Ascending aorta (tissue), 2 donors: ENCODE measurements at regions not wholly inside any gene's neighbourhood (a gene's known extent, or its start where the extent isn't known, plus 50 kb on each side); places are given as distances from the start of the nearest gene placed in this dataset.
A peak's percentile ranks its signal among the peaks of the same experiment; 100 is the strongest.

Source experiments
- DNase-seq, 2 donors: peaks; one replicate each; pipeline ENCODE4 v3.0.0-alpha.2; 2019; ENCODE audit warnings: low spot score in 2 of 2
- H3K27ac ChIP-seq, 2 donors: fragments of 200-600 bp; sonication (generic); one replicate each; pipeline ENCODE4 v1.5.1; 2016 to 2017; ENCODE audit warnings: mild to moderate bottlenecking in 1 of 2
- H3K27me3 ChIP-seq: fragments of 200-600 bp; sonication (generic); one replicate; pipeline ENCODE4 v1.5.1; 2017
- H3K36me3 ChIP-seq, 2 donors: fragments of 200-600 bp; sonication (generic); one replicate each; pipeline ENCODE4 v1.5.1; 2016
- H3K4me1 ChIP-seq, 2 donors: fragments of 200-600 bp; sonication (generic); one replicate each; pipeline ENCODE4 v1.5.1; 2016 to 2017; ENCODE audit warnings: mild to moderate bottlenecking in 1 of 2
- H3K4me3 ChIP-seq, 2 donors: fragments of 200-600 bp; sonication (generic); one replicate each; pipeline ENCODE4 v1.5.1; 2016 to 2017; ENCODE audit warnings: mild to moderate bottlenecking in 1 of 2
- H3K9me3 ChIP-seq, 2 donors: fragments of 200-600 bp; sonication (generic); one replicate each; pipeline ENCODE4 v1.5.1; 2016
- intact Hi-C: fragments of 100-400 bp; cut with DNase I; formaldehyde crosslinking; loops from one replicate; pipeline ENCODE4 v1.15.1; 2023
- TF ChIP-seq, protein P1 (sequence below), 3 experiments: fragments of 200-600 bp in 2 of 3; fragments of 450-650 bp in 1 of 3; sonication (generic) in 2 of 3; IDR thresholded peaks; one replicate each; pipeline ENCODE4 v1.5.1; 2016 to 2019; ENCODE audit warnings: antibody characterized with exemption in 3 of 3, mild to moderate bottlenecking in 1 of 3, moderate library complexity in 1 of 3

DNA sequence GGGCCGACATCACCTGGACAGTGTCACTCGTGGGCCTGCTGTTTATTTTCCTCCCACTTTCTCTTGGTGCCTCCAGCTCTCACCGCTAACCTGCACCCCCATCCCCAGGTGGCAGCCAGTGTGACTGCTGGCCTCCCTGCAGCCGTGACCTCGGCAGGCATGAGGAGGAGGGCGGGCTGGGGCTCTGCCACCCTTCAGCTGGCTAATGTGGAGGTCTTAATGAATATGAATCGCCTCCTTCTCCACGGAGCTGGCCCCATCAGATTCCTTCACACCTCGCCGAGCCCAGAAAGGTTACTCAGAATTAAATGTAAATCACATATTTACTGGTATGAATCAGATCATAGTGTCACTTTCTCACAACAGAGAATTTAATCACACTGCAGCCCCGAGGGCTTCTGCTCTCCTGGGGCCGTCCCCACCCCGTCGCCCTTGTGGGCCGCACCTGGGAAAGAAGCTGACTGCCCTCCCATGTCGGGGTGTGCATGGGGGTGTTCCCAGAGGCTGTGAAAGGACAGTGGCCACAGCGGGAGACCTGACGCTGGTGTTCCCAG is 171.1 kb upstream of the TLE3 start:
- peaks cover 7 to 27% of the 10 kb centered on the region in 2 donors for H3K4me1 ChIP-seq
- no peak overlapping the region for H3K27ac ChIP-seq

DNA sequence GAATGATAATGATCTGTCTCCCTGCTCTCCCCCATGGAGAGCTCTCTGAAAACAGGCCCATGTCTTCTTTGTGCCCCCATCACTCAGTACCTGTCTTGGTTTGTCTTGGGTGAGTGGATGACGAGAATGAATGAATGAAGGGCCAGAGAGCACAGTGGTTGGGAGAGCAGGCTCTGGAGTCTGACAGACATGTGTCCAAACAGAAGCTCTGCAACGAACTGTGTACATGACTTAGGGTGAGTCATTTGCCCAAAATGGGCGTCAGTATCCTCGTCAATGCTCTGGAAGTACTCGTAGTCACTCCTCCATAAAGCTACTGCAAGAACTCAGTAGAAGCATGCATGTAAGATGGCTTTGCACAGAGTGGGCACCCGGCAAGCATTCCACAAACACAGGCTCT is 170.2 kb upstream of the TLE3 start:
- Histone ChIP-seq H3K27ac (no peak overlapping the region), H3K27me3 (no peaks in the 10 kb centered on the region), H3K9me3 (no peaks in the 10 kb centered on the region), H3K4me1 (peaks cover 7 to 27% of the 10 kb centered on the region in 2 donors), H3K36me3 (no peaks in the 10 kb centered on the region), H3K4me3 (no peak overlapping the region)
- no peak for DNase-seq
- intact Hi-C loops = no loop called here
- TF ChIP-seq, protein P1, sequence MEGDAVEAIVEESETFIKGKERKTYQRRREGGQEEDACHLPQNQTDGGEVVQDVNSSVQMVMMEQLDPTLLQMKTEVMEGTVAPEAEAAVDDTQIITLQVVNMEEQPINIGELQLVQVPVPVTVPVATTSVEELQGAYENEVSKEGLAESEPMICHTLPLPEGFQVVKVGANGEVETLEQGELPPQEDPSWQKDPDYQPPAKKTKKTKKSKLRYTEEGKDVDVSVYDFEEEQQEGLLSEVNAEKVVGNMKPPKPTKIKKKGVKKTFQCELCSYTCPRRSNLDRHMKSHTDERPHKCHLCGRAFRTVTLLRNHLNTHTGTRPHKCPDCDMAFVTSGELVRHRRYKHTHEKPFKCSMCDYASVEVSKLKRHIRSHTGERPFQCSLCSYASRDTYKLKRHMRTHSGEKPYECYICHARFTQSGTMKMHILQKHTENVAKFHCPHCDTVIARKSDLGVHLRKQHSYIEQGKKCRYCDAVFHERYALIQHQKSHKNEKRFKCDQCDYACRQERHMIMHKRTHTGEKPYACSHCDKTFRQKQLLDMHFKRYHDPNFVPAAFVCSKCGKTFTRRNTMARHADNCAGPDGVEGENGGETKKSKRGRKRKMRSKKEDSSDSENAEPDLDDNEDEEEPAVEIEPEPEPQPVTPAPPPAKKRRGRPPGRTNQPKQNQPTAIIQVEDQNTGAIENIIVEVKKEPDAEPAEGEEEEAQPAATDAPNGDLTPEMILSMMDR (IDR thresholded peaks at IDR 0.05) = no peak

More for the DNA sequence above, 171.1 kb upstream of the TLE3 start:
- TF ChIP-seq, protein P1 (IDR thresholded peaks at IDR 0.05) = no peak
- H3K4me3 ChIP-seq = no peak overlapping the region
- no peaks in the 10 kb centered on the region for H3K36me3 ChIP-seq
- H3K27me3 ChIP-seq = no peaks in the 10 kb centered on the region
- H3K9me3 ChIP-seq = no peaks in the 10 kb centered on the region
- no peak for DNase-seq
- intact Hi-C loops = no loop called here

DNA sequence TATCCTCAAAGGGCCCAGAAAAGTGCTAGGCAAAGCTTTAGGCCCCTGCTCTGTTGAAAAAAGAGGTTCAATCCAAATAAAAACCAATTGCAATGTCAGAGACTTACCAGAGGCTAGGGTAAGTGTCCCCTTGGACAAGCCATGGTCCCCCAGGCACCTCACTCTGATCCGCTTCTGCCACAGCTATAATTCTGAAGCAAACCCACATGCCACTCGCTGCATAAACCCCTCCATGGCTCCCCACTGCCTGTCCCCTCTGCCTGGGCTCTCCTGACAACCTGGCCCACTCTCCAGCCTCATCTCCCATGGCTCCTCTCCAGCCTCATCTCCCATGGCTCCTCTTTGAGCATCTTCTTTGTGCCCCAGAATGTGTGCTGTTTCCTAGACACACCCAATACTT is 169.6 kb upstream of the TLE3 start:
- Histone ChIP-seq H3K27me3 (no peaks in the 10 kb centered on the region), H3K36me3 (no peaks in the 10 kb centered on the region), H3K9me3 (no peaks in the 10 kb centered on the region), H3K4me1 (peaks cover 7 to 27% of the 10 kb centered on the region in 2 donors), H3K27ac (peak overlapping the region in 1 of 2 donors; percentile 28), H3K4me3 (no peak overlapping the region)
- TF ChIP-seq, protein P1 (IDR thresholded peaks at IDR 0.05) = no peak
- intact Hi-C loops = no loop called here
- DNase-seq = no peak

DNA sequence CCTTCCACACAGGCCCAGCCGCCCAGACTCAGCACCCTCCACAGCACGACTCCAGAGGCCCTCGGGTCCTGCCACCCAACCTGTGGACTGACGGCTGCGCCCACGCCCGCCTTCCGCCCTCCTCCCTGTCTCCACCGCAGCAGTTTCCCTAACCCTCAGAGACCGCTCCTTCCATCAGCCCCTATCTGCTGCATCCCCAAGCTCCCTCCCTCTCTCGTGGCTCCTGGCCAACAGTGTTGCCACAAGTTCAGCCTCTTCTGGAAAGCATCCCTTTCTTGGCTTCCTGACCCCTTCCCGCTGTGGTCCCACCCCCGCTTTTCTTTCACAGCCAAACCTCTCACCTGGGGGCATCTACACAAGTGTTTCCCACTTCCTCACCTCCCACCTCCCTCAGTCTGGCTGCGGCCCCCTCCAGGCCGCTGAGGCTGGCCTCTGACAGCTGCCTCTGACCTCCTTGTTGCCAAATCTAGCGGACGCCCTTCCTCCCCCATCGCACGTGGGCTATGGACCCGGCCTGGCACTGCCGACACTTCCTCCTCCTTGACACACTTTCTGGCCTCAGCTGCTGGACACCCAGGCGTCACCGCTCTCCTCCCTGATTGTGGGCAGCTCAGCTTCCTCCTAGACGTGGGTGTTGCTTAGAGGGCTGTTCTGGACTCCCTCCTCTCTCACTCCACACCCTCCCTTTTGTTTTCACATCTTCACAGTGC is 168.8 kb upstream of the TLE3 start:
- no peaks in the 10 kb centered on the region for H3K27me3 ChIP-seq
- no peak overlapping the region for H3K4me3 ChIP-seq
- peak; percentile 58 to 87 for DNase-seq
- peaks cover 7 to 23% of the 10 kb centered on the region in 2 donors for H3K4me1 ChIP-seq
- peak overlapping the region; percentile 25 to 51 for H3K27ac ChIP-seq
- TF ChIP-seq, protein P1 (IDR thresholded peaks at IDR 0.05) = no peak
- no peaks in the 10 kb centered on the region for H3K9me3 ChIP-seq
- no peaks in the 10 kb centered on the region for H3K36me3 ChIP-seq
- intact Hi-C loops = no loop called here

DNA sequence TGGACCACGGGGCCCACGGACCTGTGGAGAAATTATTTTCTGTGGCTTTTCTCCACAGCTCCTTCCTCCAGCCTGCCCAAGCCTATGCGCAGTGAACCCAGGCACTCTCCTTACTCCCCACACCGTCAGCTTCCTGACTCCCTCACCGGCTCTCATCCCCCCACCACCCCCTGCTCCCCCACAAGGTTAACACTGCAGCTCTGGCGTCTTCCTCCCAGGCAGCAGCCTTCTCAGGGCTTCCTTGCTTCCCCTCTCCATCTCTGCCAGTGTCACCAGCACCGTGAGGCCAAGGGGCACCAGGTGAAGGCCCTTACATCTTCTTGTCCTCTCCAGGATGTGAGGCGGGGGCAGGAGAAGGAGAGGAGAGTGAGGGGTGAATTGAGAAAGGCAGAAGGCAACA is 168.3 kb upstream of the TLE3 start:
- Histone ChIP-seq H3K27ac (no peak overlapping the region), H3K4me3 (no peak overlapping the region)
- TF ChIP-seq, protein P1 (IDR thresholded peaks at IDR 0.05) = no peak

More for the DNA sequence above, 168.3 kb upstream of the TLE3 start:
- Histone ChIP-seq H3K36me3 (no peaks in the 10 kb centered on the region), H3K27me3 (no peaks in the 10 kb centered on the region), H3K9me3 (no peaks in the 10 kb centered on the region), H3K4me1 (peaks cover 5 to 18% of the 10 kb centered on the region in 2 donors)
- intact Hi-C loops = no loop called here
- no peak for DNase-seq
